ENCODE measurements at regions not wholly inside any gene's neighbourhood (a gene's known extent, or its start where the extent isn't known, plus 50 kb on each side); places are given as distances from the start of the nearest gene placed in this dataset.
"Not testable (repeated sequence)": the region's sequence is repeated elsewhere in the genome, so short reads cannot be mapped to it uniquely, and the experiment has no call there.

DNA sequence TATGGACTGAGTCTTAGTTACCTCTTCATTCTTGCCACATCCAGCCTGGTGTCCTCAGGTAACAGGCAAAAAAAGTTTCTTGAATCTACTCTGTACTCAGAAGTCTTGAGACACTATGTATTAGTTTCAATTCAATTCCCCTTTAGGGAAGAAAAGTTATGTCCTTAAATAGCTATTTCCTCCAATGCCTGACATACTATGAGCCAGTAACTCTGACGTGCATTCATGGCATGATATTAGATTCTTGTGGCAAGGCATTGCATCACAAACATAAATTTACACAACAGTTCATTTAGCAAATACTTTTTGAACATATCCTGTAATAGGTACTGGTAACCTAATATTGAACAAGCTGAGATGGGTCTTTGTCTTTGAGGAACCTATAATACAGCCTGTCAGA lies 109.3 kb upstream of the FOXB1 start:
- no peak for DNase-seq

- DNase-seq = peak; percentile 32
Measured at GRCh38 chr15:59892985-59893384, 111.1 kb upstream of the FOXB1 start.

GRCh38 chr15:59887870-59888269 lies 116.2 kb upstream of the FOXB1 start:
- DNase-seq = not testable (repeated sequence)

- no peak for DNase-seq
Measured at GRCh38 chr15:59887211-59887610, 116.9 kb upstream of the FOXB1 start.

DNA sequence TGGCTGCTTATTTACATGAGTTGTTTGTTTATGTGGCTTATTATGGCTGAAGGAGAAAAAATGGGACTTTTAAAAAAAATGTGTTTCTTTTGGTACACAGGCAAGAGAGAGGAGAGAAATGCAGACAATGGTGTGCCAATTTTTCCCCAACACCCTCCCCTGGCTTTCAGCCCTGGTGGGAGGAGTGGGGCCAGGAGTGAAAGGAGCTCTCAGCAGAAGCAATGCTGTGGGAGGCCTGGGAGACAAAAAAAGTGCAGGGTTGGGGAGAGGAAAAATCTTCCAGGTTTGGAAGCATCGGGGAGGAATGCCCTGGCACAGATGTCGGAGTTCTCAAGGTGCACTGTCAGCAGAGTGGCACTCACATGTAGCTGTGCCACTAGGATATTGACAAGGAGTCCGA lies 117.7 kb upstream of the FOXB1 start:
- no peak for DNase-seq

DNA sequence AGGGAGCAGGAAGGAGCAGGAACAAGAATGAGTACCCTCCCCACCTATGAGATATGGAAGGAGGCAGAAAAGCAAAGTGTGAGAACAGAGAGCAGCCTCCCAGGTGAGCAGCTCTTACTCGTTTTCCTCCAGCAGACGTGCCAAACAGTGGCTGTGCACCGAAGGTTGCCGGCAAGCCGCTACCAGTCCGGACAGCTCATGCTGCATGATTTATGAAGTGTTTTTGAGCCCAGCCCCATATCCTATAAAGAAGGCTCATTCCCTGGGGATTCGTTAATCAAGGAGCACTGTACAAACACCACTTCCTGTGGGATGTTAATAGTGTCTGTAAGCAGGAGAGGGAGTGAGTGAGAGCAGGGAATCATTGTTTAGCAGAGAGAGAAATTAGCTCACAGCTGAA lies 118.3 kb upstream of the FOXB1 start:
- no peak for DNase-seq

GRCh38 chr15:59879506-59880265 lies 124.4 kb upstream of the FOXB1 start:
- no peak for DNase-seq

DNA sequence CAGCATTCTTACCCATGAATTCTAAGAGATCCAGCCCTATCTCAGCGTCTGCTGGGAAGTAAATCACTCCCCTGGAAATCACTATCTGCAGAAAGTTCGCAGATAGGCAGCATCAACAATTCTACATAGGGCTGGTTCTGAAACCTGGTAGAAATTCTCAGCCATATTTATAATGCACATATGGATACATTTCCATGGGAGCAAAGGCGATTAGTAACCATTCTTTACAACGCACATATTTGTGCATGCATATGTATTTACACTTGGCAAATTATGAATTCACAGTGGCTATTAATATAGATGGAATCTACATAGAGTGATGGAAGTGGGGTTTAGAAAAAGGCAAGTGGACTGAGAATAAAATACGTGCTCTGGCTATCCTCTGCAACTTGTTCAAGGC lies 128.0 kb upstream of the FOXB1 start:
- DNase-seq = no peak

DNA sequence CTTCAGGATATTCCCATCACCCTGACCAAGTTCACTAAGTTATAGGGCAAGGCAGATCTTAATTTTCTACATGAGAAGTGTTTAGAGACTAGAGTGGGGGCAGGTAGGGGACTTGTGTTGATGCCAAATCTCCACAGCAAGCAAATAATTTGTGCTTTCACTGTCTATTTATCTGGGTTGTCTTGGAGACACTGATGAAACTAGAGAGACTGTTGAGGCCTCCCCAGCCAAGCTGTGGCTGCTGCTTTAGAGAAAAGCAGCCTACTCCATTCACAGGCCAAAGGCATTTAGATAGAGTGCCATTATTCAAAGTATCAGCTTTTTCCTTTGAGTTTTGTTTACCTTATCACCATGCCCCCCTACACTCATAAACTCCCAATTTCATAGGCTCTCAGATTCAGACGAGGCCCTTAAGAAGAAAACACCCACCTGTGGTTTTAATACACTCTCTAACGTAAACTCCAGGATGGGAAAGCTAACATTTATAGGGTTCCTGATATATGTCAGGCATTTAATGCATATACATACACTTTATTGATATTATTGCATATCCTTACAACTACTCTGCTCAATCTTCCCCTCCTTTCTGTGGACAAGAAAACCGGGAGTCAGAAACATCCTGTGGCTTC lies 130.4 kb upstream of the FOXB1 start:
- no peak for DNase-seq

DNA sequence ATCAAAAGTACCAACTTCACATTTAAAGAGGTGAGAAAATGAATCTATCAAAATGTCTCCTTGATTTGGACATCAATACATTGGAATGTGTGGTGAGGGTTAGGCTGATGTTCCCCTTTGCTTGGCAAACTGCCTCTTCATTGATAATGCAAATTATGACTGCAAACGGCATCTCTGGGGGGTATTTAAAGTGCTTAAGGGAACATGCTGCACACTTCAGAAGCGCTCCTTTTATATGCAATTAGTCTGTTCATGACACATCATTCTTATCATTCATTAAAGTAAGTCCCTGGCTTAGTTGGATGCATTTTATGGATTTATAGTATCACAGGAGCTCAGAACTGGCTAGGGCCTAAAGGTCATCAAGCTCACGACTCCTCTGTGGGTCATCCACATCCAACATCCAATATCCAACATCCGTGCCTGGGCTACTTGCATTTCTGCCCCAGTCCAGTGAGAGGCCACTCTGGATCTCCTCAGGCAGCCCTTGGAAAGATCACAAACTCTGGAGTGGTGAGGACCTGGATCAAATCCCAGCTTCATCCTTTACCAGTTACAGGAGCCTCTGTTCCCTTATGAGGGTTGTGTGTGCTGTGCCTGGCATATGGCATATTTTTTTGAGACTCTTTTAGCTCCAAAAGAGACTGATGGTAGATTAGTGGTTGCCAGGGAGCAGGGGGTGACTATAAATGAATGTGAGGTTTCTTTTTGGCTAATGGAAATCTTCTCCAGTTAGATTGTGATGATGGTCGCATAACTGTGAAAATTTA lies 136.8 kb upstream of the FOXB1 start:
- no peak for DNase-seq

GRCh38 chr15:59866642-59867041 lies 137.5 kb upstream of the FOXB1 start:
- no peak for DNase-seq

DNA sequence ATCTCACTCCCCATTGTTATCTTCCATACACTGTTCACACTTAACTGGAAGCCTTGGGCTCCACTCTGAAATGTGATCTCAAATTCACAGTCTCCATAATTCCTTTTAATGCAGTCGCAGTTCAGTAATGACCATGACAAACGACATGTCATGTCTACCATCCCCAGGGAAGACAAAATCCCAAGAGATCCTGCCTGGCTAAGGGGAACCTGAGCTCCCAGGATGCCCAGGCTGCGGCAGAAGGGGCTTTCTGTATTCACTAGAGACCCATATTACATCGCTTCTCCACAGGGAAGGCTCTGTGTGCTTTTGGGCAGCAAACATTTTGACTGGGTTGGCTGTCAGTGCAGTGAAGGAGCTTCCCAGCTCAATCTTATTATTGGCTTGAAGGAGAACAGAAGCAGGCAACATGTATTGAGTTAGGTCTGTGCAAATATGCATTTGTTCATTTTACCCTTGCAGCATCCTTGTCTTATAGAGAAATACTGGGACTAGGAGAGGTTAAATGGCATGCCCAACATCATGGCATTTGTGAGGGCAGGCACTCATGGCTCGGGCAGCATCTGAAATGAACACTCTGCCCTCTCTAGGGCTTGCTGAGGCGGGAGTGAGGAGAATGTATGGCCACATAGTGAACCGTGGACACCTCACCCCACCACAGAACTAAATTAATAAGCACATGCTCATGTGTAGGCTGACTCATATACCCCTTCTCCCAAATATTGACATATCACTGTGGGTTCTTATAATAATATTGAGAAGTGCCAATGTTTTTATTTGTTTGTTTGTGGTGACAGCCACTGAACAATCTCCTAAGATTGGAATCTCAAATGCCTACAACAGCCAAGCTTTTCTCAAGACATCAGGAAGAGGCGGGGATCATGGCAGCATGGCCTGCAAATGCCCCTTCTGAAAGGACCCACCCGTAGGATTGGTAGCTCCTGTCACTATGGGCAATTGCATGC lies 141.6 kb upstream of the FOXB1 start:
- DNase-seq = no peak

- no peak for DNase-seq
Measured at GRCh38 chr15:59847968-59848367, 156.1 kb upstream of the FOXB1 start.

GRCh38 chr15:59845942-59846499 lies 156.9 kb upstream of the BNIP2 start:
- no peak for DNase-seq

- DNase-seq = no peak
Measured at GRCh38 chr15:59843609-59844008, 154.5 kb upstream of the BNIP2 start.

DNA sequence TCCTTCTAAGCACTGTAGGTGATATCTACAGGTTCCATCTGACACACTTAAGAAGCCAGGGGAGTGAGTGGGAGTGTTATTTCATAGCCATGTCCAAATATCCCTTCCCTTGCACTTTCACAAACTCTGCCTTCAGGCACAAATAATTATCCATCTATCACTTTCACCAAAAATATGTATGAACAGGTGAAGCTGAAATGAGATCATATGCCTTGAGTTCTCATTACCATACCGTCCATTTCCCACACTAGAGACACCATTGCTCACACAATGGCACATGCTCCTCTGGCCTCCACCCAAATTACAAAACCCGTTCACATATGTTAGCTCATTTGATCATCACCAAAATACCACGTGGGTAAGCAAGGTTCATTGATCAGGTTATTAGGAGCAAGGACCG lies 151.9 kb upstream of the BNIP2 start:
- DNase-seq = no peak

- no peak for DNase-seq
Measured at GRCh38 chr15:59839906-59840305, 150.8 kb upstream of the BNIP2 start.

GRCh38 chr15:59838900-59839299 lies 149.8 kb upstream of the BNIP2 start:
- DNase-seq = no peak

GRCh38 chr15:59835776-59836175 lies 146.7 kb upstream of the BNIP2 start:
- no peak for DNase-seq

GRCh38 chr15:59834528-59834927 lies 145.4 kb upstream of the BNIP2 start:
- DNase-seq = no peak

GRCh38 chr15:59833366-59833765 lies 144.2 kb upstream of the BNIP2 start:
- DNase-seq = no peak

DNA sequence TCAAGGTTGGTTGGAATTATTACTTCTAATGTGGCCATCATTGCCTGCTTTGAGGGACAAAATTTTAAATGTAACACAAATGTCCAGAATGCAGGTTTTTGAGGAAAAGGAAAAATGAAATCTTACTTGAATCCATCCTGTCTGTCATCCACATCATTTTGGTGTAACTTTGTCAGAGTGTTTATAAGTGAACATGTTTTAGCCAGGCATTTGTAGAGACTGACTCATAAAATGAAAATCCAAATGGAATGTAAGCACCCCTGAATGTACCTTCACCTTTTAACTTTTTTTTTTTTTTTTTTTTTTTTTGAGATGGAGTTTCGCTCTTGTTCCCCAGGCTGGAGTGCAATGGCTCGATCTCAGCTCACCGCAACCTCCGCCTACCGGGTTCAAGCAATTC lies 141.8 kb upstream of the BNIP2 start:
- DNase-seq = no peak

All from right hindlimb (tissue), 1 donor.